ENCODE measurements at regions not wholly inside any gene's neighbourhood (a gene's known extent, or its start where the extent isn't known, plus 50 kb on each side); places are given as distances from the start of the nearest gene placed in this dataset.

- Histone ChIP-seq H3K9me3 (ENCODE audit: insufficient read depth, low read depth) (no peaks in the 10 kb centered on the region; the same call in 1 of the 2 replicates), H3K27me3 (ENCODE audit: insufficient read depth, low read depth) (no peaks in the 10 kb centered on the region), H3K79me2 (ENCODE audit: low read depth) (no peaks in the 10 kb centered on the region), H3K4me2 (no peak overlapping the region), H3F3A (ENCODE audit: insufficient read depth, low read depth) (no peaks in the 10 kb centered on the region), H3K4me1 (replicated peaks; ENCODE audit: insufficient read depth) (no peaks in the 10 kb centered on the region), H3K4me3 (no peak overlapping the region), H3K9me2 (ENCODE audit: insufficient read depth) (no peaks in the 10 kb centered on the region), H3K27ac (no peak overlapping the region), H4K20me1 (ENCODE audit: insufficient read depth) (no peaks in the 10 kb centered on the region), H2AFZ (no peak overlapping the region), H3K36me3 (ENCODE audit: low read depth) (no peaks in the 10 kb centered on the region)
- no TSS peak for BruUV-seq (replicated peaks)
- ChIA-PET POLR2A (ENCODE audit: unreplicated experiment) (no interaction called here), CTCF (no interaction called here)
- intact Hi-C loops (cut with micrococcal nuclease; ENCODE audit: unreplicated experiment): no loop called here
- DNase-seq: no peak
- TF ChIP-seq CTCF (conservative IDR thresholded peaks at IDR 0.05) (no peak), EZH2 (IDR thresholded peaks at IDR 0.05; ENCODE audit: low read depth) (no peak)
These were observed 668.4 kb downstream of the MECOM start for GRCh38 chr3:168995129-168995528.

GRCh38 chr3:168991803-168992202, 671.7 kb downstream of the MECOM start:
- TF ChIP-seq EZH2 (IDR thresholded peaks at IDR 0.05; ENCODE audit: low read depth) (no peak), CTCF (conservative IDR thresholded peaks at IDR 0.05) (no peak)
- no peaks in the 10 kb centered on the region for H3K9me3 ChIP-seq (ENCODE audit: insufficient read depth, low read depth)
- H3K79me2 ChIP-seq (ENCODE audit: low read depth): no peaks in the 10 kb centered on the region
- no peaks in the 10 kb centered on the region; the same call in 1 of the 2 replicates for H3K9me2 ChIP-seq (ENCODE audit: insufficient read depth)
- no TSS peak for BruUV-seq (replicated peaks)
- no peaks in the 10 kb centered on the region for H4K20me1 ChIP-seq (ENCODE audit: insufficient read depth)
- H3K27ac ChIP-seq: no peak overlapping the region
- no peak overlapping the region for H3K4me3 ChIP-seq
- peak overlapping the region; percentile 35; the same call in 1 of the 2 replicates for H2AFZ ChIP-seq
- POLR2A ChIA-PET (ENCODE audit: unreplicated experiment): no interaction called here
- intact Hi-C loops (cut with micrococcal nuclease; ENCODE audit: unreplicated experiment): no loop called here
- H3K4me1 ChIP-seq (replicated peaks; ENCODE audit: insufficient read depth): no peaks in the 10 kb centered on the region
- CTCF ChIA-PET: no interaction called here
- DNase-seq: no peak
- no peaks in the 10 kb centered on the region for H3K27me3 ChIP-seq (ENCODE audit: insufficient read depth, low read depth)
- no peaks in the 10 kb centered on the region for H3F3A ChIP-seq (ENCODE audit: insufficient read depth, low read depth)
- no peak overlapping the region for H3K4me2 ChIP-seq
- no peaks in the 10 kb centered on the region for H3K36me3 ChIP-seq (ENCODE audit: low read depth)

GRCh38 chr3:168990621-168991020, 672.9 kb downstream of the MECOM start:
- no peaks in the 10 kb centered on the region for H4K20me1 ChIP-seq (ENCODE audit: insufficient read depth)

More at GRCh38 chr3:168990621-168991020, 672.9 kb downstream of the MECOM start:
- no peak overlapping the region for H3K27ac ChIP-seq
- no peaks in the 10 kb centered on the region for H3K9me3 ChIP-seq (ENCODE audit: insufficient read depth, low read depth)
- DNase-seq: no peak
- H3K79me2 ChIP-seq (ENCODE audit: low read depth): no peaks in the 10 kb centered on the region
- H3K4me2 ChIP-seq: no peak overlapping the region
- H3F3A ChIP-seq (ENCODE audit: insufficient read depth, low read depth): no peaks in the 10 kb centered on the region
- CTCF ChIA-PET: no interaction called here
- H3K27me3 ChIP-seq (ENCODE audit: insufficient read depth, low read depth): no peaks in the 10 kb centered on the region
- no peak for TF ChIP-seq EZH2 (IDR thresholded peaks at IDR 0.05; ENCODE audit: low read depth)
- TF ChIP-seq CTCF (conservative IDR thresholded peaks at IDR 0.05): no peak
- H3K36me3 ChIP-seq (ENCODE audit: low read depth): no peaks in the 10 kb centered on the region
- no peak overlapping the region for H3K4me3 ChIP-seq
- intact Hi-C loops (cut with micrococcal nuclease; ENCODE audit: unreplicated experiment): no loop called here
- H2AFZ ChIP-seq: no peak overlapping the region
- no peaks in the 10 kb centered on the region for H3K4me1 ChIP-seq (replicated peaks; ENCODE audit: insufficient read depth)
- no TSS peak for BruUV-seq (replicated peaks)
- POLR2A ChIA-PET (ENCODE audit: unreplicated experiment): no interaction called here
- no peaks in the 10 kb centered on the region; the same call in 1 of the 2 replicates for H3K9me2 ChIP-seq (ENCODE audit: insufficient read depth)

All from PC-9 (cell line).